HG03558 (cell line): ENCODE measurements at regions not wholly inside any gene's neighbourhood (a gene's known extent, or its start where the extent isn't known, plus 50 kb on each side); places are given as distances from the start of the nearest gene placed in this dataset.
"Not testable (repeated sequence)": the region's sequence is repeated elsewhere in the genome, so short reads cannot be mapped to it uniquely, and the experiment has no call there.

ENCODE experiments used
- ATAC-seq: cut with Tn5 transposase; IDR thresholded peaks from one replicate; pipeline ENCODE4 v1.9.1; 2021; ENCODE audit warnings: moderate number of reproducible peaks; ENCODE audit not compliant: unreplicated experiment; ENCODE audit errors: extremely low read depth

DNA sequence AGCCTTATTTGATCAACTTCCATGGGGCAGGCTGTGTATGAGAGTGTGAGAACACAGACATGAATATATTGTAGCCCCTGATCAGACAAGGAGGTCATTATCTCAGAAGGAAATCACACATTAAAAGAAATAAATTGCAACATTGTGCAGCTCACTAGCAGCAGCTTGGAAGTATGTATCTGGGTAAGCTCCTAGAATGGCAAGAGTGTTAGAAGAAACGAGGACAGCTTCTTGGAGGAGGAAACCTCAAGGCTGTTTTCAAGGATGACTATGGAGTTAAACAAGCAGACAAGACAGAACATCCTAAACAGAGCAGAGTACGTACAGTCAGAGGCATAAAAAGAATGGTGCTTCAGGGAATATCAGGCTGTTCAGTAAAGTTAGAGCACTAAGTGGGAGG, 511.0 kb downstream of the SLCO4C1 start:
- no peak for ATAC-seq

DNA sequence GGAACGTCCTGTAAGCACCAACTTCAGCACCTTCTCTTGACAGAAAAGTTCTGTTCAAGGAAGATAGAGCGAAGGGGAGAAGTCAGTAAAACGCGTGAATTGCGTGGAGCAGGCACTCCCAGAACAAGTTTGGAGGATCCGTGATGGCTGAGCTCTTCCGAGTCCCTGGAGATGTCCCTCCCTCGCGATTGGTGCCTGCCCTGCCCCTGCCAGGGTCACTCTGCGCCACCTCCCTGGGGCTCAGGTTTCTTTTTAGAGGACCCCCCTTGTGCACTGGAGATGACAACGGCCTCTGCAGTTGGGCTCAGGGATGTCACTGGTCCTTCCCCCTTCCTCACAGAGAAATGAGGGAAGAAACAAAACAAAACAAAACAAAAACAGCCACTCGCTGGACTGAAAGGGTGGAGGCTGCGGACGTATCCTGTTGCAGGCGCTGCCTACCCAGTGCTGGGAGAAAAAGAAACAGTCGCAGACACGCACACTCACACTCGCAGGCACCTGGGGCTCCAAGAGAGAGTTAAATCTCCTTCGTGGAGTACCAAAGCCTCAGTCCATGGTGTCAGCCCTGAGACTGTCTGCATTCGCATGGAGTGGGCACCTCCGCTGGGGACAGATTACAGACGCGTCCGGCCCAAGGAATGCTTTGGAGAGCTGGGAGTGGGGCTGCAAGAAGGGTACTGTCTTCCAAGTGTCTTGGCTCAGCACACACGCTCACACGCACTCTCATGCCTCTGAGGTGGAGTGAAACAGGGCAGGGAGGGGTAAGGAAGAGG, 512.7 kb downstream of the SLCO4C1 start:
- no peak for ATAC-seq

DNA sequence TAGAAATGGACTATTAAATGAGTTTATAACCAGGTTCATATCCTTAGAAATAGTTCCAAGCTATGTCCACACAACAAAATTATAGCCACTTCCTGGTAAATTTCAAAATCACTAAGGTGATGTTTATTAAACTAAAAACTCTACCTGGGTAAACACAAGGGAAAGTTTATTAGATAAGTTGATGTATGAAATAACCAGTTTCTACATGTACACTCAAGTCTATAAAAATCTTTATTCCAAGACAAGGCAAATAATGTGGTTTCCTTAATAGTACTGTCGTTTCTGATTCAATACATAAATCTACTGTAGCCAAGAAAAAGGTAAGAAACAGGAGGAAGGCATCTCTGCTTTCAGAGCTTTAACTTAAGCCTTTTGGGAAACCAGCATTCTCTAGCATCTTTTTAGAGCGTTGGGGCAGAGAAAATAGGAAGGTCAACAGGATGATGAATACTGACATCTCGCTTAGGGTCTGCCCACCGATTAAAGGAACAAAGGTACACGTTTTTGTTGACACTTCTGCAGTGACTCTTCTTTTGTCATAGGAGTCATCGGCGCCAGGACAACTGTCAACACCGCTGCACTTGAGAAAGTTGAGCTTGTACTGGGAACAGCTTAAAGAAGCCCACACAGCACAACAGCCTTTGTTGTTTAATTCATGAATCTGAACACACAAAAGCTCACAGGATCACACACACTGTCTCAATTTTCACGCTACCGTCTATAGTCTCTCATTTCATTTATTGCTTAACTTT, 513.6 kb downstream of the SLCO4C1 start:
- ATAC-seq = no peak

DNA sequence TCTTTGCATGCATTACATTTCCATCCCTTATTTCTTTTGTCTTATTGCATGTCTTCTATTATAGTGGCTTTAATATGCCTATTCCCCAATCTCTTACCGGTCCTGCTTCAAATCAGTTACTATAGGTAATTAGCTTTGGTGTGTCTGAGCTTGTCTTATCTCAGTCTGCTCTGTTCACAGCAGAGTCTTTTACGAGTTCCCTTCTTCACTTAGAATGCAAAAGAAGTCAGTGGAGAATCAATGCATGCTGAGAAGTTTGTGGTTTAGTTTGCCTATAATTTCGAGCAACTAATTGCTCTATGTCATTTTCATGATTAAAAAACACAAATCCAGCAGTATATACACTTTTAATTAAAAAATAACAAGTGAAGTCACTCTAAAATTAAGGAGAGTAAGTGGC, 545.0 kb downstream of the SLCO4C1 start:
- ATAC-seq = no peak

DNA sequence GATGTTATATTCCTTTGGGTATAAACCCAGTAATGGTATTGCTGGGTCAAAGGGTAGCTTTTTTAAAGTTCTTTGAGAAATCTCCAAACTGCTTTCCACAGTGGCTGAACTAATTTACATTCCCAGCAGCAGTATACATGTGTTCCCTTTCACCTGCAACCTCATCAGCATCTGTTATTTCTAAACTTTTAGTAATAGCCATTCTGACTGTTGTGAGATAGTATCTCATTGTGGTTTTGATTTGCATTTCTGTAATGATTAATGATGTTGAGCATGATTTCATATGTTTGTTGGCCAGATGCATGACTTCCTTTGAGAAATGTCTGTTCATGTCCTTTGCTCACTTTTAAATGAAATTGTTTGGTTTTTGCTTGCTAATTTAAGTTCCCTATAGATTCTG, 553.1 kb downstream of the SLCO4C1 start:
- not testable (repeated sequence) for ATAC-seq

DNA sequence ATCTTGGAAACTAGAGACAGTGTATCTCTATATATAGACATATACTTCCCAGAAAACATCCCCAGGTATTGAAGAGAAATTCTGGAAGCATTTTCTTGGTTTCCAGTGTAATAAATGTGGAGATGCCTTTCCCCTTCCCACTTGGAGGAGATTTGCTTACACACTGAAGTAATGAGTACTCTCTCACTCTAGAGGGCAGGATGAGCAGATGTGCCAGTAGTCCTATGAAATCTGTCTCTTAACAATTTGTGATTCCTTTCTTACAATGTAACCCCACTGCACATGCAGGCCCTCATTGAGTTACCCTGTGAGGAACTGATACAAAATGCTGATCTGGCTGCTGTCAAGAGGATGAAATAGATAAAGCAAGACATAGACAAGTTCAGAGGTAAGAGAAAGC, 567.2 kb downstream of the SLCO4C1 start:
- ATAC-seq = no peak

DNA sequence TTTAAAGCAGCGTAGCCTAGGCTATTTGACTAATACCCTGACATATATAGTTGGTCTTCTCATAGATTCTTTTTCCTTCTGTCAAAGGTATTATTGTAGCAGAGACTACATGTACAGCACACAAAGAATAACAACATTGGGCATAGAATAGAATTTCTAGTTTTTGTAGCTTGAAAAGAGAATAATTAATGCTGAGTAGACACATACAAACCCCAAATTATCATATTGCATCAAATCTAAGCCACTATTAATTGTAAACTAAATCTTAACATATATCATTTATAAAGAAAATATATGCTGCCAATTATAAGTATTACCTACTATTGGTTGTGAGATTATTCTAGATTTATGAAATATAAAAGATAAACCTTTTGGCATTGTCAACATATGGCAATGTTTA, 574.5 kb downstream of the SLCO4C1 start:
- no peak for ATAC-seq

DNA sequence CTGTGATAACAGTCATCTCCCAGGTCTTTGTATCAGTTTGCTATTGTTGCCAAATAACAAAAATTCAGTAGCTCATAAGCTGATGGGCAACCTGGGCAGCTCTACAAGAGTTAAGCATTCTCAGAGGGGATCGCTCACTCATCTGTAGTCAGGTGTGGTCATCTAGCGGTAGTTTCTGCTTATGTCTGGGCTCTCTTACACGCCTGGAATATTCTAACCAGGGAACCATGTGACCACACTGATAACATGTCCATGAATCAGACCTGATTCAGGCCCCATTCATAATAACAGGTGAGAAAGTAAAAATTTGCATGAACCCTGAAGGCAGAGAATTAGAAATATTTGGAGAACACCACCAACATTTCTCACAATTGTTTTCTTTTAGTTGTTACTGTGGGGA, 576.1 kb downstream of the SLCO4C1 start:
- no peak for ATAC-seq

DNA sequence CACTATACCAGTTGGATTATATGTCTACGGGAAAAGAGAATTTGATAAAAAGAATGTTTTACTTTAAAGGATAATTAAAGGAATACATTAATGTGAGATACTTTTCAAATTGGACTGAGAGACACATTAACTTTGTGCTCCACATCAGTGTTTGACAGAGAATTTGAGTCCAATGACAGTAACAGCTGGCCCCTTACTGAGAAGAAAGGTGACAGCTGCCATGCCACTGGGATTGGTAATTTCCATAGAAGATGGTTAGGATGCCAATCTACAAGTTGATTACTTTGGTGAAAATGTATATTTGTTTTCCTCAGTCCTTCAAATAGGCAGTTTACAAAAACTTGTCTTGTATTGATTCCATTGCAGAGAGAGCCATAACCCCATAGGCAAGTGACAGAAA, 578.4 kb downstream of the SLCO4C1 start:
- no peak for ATAC-seq

DNA sequence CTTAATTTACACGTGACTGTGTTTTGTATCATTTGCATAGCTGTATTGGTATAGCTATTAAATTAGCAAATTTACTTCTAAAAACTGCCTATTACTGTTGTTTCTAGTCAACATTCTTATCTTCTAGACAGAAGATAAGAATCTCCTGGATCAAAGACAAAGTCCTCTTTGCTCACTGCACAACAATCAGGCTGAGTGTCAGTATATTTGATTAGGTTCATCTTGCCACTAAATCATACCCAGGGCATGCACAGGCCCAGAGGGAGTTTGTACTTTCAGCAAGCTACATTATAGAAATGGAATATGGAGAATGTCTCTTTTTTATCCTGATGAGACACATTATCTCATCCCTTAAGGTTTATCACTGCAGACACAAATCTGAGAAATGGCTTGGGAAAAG, 579.1 kb downstream of the SLCO4C1 start:
- no peak for ATAC-seq

DNA sequence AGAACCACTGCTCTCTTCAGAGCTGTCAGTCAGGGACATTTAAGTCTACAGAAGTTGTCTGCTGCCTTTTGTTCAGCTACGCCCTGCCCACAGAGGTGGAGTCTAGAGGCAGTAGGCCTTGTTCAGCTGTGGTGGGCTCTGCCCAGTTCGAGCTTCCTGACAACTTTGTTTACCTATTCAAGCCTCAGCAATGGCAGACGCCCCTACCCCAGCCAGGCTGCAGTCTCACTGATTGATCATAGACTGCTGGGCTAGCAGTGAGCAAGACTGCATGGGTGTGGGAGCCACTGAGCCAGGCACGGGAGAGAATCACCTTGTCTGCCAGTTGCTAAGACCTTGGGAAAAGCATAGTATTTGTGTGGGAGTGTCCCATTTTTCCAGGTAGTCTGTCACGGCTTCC, 580.3 kb downstream of the SLCO4C1 start:
- ATAC-seq = not testable (repeated sequence)

DNA sequence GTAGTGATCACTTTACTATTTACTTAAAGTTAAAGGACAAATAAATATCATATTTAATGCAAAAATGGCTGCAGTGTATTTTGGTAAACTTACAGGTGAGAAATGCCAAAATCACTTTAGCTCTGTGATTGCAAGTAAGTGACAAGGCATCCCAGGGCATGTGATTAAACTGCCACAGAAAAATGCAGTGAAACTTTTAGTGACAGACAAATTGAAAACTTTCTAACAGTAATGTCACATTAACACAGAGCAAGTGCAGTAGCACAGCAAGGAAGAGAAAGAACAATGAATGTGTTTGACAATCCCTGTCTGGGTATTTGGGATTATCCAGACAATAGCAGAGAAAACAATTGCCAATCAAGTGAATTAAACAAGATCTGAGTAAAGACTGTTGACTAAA, 606.8 kb downstream of the SLCO4C1 start:
- no peak for ATAC-seq

DNA sequence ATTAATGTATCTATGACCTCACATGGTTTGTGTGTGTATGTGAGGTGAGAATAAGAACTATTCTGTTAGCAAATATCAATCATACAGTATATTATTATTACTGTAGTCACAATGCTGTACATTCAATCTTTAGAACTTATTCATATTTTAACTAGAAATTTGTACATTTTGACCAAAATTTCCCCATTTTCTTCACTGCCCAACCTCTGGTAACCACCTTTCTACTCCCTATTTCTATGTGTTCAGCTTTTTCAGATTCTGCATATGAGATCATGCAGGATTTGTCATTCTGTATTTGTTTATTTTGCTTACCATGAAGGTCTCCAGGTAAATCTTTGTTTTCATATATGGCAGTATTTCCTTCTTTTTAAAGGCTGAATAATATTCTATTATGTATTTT, 607.9 kb downstream of the SLCO4C1 start:
- ATAC-seq = no peak

DNA sequence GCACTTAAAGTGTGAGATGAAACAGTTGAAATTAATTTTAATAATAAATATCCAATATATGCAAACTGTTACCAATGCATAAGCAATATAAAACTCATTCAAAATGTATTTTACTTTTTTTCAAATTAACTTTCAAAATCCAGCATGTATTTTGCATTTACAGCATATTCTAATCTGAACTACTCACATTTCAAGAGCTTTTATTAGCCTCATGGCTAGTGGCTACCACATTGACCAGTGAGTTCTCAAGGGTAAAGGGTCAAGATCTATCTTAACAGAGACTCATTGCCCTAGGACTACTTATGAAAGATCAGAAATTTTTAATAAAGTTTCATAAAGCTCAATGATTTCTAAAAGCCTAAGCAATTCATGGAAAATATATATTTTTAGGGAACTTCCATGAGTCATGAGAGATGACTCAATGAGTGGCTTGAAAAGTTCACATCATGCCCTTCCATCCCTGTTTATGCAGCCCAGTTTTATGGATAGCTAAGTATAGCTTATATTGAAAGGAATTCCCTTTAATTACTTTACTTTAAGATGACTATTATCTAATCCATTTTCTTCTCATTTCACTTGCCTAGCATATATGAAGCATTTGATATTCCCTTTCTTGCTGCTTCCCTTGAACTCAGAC, 608.6 kb downstream of the SLCO4C1 start:
- no peak for ATAC-seq

DNA sequence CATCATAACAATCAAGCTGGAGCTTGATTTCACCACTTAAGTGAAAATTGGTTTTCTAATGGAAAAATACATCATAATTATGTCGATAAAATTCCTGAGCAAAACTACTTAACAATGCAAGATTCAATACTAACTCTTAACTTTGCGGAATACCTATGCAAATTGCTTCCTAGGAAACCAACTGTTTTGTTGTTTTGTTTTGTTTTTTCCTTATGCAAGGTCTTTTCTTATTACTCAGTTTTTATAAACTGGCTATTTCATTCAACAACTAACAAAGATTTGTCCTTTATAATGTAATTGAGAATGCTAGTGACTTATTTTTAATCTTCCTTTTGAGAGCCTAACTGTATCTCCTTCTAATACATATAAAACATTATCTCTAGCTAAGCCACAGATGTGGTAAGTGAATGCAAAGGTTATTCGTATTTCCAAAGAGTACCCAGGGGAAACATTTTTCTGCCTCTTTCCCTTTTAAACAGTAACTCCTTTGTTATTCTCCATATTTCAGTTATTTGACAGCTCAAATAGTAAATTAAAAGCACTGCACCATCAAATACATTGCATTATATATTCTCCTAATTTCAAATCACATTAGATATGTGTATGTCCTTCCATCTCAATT, 609.4 kb downstream of the SLCO4C1 start:
- ATAC-seq = no peak

DNA sequence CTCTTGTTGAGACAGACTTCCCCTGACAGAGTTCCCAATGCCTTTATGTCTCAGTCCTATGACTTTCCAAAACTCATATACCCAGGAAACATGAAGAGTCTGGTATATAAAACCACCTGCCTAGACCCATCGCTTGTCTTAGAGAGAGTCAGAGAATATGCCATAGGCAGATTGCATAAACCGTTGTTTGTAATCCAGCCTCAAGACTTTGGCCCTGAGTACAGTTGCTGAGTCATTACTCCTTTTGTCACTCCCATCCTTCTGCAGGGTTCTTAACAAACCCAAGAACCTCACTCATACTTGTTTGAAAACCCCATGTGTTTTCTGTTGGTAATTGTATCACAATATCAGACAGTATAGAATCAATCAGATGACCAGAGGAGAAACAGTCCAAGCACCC, 616.3 kb downstream of the SLCO4C1 start:
- no peak for ATAC-seq

DNA sequence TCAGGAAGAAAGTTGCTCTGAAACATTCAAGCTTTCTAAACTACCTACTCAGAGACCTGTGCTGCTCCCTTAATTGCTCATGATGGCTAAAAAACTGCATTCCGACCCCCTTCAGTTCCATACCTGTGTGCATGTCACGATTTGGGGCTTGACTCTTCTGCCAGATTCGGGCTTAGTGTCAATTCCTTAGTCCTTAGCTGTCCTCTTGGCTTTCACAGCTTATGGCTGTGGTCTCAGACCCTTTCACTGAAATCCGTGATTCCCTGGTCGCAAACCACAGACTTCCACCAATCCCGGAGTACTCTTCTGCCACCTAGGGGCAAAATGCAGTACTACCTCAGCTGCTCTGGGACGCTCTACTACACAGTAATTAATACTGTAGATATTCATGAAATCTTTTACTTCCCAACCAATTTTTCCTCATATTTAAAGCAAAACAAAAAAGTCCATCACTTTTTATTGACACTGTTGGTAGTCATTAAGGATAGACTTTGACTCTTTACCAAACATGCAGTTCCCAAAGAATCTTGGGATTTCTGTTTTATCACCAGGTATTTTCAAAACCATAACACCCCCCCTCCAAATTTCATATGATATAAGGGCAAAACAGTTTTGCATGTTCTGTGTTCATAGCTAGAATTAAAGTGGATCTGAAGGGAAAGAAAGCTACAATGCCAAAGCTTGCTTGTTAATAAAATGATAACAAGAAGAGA, 617.4 kb downstream of the SLCO4C1 start:
- peak; percentile 65 for ATAC-seq

DNA sequence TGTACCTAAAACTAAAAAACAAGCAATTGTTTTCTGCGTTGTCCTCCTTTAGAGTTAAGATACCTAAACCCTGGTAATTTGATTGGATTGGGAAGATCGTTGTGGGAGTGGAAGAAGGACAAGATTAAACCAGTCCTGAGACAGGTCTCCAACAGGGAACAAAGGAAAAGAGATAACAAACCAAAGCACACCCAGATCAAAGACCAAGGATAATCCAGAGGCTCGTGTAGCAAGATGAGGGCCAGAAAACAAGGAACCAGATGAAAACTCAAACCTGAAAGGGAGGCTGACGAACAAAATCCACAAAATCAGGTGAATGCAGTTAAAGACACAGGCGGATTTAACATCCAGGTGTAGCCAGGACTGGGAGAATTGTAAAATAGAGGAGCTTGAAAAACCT, 618.1 kb downstream of the SLCO4C1 start:
- no peak for ATAC-seq

DNA sequence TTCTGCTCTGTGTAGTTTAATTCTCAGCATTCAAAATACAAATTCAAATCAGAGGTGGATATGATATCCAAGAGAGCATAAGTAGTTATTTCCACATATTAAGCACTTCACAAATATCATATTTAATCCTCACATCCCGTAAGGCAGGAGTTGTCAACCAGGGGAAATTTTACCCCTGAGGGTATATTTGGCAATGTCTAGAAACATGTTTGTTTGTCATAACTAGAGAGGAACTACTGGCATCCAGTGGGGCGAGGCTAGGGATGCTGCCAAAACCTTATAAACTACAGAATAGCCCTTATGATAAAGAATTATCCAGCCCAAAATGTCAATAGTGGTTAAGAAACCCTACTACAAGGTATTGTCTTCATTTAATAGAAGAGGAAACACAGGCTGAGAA, 619.4 kb downstream of the SLCO4C1 start:
- no peak for ATAC-seq

DNA sequence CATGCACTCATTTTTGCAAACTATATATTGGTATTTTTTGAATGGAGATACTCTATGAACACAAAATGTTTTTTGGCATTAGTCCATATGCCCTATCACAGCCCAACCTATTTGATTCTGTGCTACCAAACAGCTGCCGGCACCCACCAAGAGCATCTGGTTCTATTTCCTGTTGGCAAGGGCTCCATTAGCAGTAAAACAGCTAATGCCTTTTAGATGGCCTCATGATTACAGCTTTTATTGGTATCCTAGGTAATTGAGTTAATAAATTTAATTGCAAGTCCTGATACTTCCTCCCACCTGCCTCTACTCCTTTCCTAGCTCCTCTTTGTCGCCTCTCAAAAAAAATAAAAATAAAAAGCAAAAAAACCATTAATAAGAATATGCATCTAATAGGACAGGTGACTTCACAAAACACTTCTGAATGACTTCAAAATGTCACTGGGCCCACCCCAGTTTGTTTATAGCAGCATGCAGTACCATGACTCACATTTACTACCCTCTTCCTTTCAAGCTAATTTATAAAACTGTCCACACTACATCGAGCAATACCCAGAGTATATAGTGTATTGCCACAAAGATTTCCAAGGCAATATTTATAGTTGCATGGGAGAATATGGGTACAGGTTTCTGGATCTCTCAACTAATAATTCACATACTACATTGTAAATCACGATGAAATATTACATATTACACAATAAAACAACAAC, 620.4 kb downstream of the SLCO4C1 start:
- no peak for ATAC-seq
